ENCODE measurements at regions not wholly inside any gene's neighbourhood (a gene's known extent, or its start where the extent isn't known, plus 50 kb on each side); places are given as distances from the start of the nearest gene placed in this dataset.
"Not testable (repeated sequence)": the region's sequence is repeated elsewhere in the genome, so short reads cannot be mapped to it uniquely, and the experiment has no call there.

DNA sequence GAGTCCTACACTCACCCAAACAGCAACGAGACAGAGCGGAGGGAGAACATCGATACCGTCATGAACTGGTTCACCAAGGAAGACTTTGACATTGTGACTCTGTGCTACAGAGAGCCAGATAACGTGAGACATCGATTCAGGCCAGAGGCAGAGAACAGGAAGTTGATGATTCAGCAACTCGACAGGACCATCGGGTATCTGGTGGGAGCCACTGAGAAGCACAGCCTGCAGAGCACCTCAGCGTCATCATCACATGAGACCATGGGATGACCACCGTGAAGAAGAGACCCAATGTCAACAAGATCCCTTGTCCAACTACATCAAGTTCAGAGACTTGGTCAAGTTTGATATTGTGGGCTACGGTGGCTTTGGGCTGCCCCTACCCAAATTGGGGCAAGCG, 60.8 kb upstream of the DEFB108B start:
- TF ChIP-seq EZH2phosphoT487 (IDR thresholded peaks at IDR 0.05; ENCODE audit: borderline replicate concordance, low read depth, low read length) = not testable (repeated sequence)
- TF ChIP-seq, protein P1, sequence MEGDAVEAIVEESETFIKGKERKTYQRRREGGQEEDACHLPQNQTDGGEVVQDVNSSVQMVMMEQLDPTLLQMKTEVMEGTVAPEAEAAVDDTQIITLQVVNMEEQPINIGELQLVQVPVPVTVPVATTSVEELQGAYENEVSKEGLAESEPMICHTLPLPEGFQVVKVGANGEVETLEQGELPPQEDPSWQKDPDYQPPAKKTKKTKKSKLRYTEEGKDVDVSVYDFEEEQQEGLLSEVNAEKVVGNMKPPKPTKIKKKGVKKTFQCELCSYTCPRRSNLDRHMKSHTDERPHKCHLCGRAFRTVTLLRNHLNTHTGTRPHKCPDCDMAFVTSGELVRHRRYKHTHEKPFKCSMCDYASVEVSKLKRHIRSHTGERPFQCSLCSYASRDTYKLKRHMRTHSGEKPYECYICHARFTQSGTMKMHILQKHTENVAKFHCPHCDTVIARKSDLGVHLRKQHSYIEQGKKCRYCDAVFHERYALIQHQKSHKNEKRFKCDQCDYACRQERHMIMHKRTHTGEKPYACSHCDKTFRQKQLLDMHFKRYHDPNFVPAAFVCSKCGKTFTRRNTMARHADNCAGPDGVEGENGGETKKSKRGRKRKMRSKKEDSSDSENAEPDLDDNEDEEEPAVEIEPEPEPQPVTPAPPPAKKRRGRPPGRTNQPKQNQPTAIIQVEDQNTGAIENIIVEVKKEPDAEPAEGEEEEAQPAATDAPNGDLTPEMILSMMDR (conservative IDR thresholded peaks at IDR 0.05; ENCODE audit: low read length) = not testable (repeated sequence)

All from OCI-LY7 (cell line).